Hepatocyte (in vitro differentiated cells): ENCODE measurements at regions not wholly inside any gene's neighbourhood (a gene's known extent, or its start where the extent isn't known, plus 50 kb on each side); places are given as distances from the start of the nearest gene placed in this dataset.

Experiments
- CTCF ChIP-seq: fragments of 200-600 bp; sonication (generic); IDR thresholded peaks from 2 replicates; pipeline ENCODE4 v1.5.1; 2016; ENCODE audit warnings: antibody characterized with exemption, mild to moderate bottlenecking; ENCODE audit not compliant: poor library complexity
- EZH2 ChIP-seq: fragments of 200-600 bp; sonication (generic); IDR thresholded peaks from 2 replicates; pipeline ENCODE4 v1.6.1; 2016; ENCODE audit warnings: antibody characterized with exemption, mild to moderate bottlenecking, borderline replicate concordance

DNA sequence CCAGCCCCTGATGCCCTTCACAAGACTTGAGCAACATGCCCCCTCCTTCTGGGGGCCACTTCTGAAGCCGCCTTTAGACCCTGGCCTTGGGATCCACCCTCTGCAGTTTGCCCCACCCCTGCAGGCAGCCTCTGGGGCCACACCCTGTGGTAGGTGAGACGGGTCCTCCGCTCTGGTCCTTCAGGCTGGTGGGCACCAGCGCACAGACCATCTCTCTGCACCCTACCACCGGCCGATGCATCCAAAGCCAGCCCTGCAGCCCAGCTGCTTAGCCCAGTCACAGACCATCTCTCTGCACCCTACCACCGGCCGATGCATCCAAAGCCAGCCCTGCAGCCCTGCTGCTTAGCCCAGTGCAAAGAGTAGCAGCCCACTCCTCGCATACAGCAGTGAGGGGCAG, 159.3 kb upstream of the ECI2 start:
- no peak for TF ChIP-seq EZH2
- no peak for TF ChIP-seq CTCF
